OCI-M2 (cell line): ENCODE measurements at regions not wholly inside any gene's neighbourhood (a gene's known extent, or its start where the extent isn't known, plus 50 kb on each side); places are given as distances from the start of the nearest gene placed in this dataset.

Experiments used
- DNase-seq: peaks from one replicate; lab custom pipeline; 2025; ENCODE audit not compliant: unreplicated experiment; lab: John Stamatoyannopoulos, UW

DNA sequence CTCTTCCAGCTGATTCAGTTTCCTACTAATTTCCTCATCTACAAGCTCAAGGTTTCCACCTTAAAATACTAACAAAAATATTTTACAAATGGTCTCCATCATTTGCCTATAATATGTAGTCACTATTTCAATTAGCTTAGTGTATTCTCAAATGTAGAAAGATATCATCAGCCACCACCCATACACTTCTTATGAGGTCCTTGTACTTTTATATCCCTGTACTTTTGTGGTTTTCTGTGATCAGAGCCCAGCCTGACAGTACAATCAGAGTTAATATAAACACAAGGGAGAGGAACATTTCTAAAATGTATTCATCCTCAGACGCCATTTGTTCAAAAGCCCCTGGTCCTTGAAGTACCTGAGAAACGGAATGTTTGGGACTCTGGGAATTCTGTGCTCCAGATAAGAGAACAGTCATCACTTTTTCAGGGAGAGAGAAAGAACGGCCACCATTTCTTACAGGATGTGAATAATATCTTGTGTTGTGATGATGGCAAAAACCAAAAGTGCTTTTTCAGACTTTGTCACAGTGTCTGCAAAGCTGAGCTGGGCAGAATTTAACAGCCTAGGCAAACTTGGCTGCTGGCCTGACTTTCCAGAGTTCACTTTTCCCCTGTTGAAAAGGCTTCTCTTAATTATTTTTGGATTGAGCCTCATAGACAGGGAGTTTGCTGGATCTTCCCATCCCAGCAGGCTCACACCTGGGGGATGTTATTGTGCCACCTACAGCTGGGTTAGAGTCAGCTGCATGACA lies 361.7 kb upstream of the ACVR2A start:
- no peak for DNase-seq

DNA sequence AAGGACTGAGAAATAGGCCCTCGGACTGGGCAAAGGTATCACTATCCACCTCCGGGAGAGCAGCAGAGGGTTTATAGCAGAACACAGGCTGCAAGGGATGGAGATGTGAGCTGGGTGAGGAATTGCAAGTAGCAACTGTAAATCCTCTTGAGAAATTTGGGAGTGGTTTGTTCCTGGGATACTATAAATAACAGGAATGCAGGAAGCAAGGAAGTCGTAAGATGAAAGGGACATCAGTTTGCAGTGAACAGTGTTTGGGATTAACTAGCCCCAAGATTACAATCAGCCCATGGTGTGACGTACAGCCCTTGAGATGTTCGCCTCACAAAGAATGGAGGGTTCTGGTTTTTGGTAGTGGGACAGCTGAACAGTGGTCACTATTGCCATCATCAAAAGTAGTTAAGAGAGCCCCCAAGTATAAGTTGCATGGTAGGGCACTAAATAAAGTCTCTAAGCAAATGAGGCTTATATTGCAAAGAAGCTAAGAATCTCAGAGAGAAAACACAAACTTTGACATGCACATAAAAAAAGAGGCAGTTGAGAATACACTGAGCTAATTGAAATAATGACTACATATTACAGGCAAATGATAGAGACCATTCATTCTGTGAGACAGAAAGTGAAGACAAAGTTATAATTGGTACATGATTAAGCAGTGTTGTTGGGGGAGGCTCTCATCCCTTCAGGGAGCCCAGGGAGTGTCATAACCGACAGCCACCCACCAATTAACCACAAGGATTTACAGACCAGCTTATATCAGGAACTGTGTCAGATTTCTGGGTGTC lies 362.5 kb upstream of the ACVR2A start:
- DNase-seq, result no peak

DNA sequence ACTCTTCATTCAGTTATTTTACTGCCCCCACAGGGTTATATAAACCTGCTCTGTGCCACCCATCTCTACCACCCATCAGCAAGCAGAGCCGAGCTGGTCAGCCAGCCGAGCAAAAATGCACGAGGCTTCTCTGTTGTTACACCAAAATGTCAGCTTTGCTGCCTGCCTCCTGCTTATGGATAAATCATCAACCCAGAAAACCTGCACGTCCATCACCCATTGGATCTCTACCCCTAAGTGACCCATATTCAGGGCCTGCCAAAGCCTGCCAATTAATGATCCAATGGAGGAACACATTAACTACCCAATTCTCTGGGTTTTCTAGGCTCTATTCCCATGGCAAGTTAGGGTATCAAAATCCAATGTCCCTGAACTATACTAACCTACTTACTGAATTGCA lies 365.5 kb upstream of the ACVR2A start:
- no peak for DNase-seq

DNA sequence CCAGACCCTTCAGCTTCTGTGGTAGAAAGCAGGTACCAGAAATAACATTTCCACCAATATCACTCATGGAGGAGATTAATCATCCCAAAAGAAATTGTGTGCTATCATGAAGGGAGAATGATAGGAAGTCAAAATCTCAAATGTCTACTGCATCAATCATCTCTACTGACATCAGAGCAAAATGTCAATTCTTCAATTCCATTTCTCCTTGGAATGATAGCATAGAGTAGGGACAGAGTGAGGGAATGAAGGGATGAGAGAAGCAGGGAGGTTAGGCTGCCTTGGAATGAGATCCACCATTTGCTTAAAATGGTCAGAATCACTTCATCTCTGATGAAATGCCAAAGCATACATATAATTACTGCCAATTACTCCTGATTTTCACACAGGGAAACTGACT lies 371.8 kb upstream of the ACVR2A start:
- no peak for DNase-seq

DNA sequence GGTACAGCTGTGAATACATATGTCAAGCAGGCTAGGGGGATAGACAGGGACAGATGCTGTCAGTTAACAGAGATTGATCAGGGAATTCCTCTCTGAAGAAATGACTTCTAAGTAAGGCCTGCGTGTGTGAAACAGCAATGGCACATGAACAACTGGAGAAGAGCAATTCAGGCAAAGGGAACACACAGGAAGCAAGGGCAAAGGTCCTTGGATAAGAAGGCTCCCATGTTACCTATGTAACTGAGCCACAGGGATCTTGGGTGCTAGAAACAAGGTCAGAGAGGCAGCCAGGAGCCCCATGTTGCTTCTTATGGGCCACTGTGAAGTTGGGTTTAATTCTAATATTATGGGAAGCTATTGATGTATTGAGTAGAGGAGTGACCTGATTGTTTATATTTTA lies 373.7 kb upstream of the ACVR2A start:
- DNase-seq, result no peak

DNA sequence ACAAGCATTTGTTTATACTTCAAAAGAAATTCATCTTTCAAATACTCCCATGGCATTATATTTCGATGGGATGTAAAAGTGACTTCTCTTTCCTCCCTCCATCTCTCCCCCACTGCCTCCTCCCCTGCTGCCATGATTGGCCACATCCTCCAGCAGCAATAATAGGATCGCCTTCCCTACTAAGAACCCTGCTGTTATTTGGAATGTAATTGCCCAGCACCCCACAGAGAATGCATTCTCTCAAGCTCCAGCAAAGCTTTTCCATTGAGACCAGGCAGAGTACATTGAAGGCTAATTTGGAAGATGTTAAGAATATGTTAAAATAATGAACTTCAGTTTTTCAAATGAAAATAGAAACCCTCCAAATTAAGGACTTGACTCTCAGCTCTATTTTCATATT lies 375.4 kb upstream of the ACVR2A start:
- DNase-seq, result no peak

DNA sequence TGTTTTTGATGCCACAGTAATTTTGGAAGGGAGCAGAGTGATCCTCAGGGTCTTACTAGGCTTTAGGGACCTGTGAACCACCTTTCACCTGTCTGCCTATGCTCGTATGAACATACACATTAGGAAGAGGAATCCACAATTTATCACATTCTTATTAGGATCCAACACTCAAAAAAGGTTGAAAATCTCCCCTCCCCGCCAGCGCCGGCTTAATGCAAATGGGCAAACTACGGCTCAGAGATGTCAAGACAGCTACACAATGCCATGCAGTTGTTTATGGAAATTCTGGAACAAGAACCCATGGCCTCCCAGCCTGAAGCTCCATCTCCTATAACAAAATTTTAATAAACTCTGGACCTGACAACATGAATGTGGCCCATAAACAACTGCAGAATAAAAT lies 375.9 kb upstream of the ACVR2A start:
- DNase-seq, result no peak

DNA sequence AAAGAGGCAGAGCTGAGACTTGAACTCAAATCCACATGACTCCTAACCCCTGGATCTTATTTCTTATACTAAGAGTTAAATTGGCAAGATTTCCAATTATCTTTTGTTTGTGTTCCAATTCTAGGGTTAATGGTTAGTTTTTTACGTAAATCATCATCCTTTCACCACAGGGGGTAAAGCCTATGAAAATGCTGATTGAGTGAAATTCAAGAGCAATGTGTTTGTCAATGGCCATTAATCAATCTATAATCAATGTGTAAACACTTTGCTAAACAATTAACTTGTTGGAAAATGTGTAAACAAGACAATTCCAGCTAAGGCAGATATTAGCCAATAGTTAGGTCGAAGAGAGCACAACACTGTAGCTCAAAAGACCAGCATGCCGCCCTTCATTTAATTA lies 376.5 kb upstream of the ACVR2A start:
- no peak for DNase-seq

DNA sequence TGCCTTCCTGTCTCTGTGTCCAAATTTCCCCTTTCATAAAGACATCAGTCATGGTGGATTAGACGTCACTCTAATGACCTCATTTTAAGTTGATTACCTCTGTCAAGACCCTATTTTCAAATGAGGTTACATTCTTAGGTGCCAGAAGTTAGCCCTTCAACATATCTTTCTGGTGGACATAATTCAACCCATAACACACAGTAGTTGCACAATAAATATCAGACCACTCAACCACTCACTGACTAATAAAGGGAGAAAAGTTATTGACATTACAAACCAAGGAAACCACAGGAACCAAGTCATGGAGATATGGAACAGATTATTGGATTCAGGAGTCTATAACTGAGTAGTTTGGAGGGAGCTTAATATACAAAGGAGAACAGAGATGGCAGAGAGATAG lies 377.4 kb upstream of the ACVR2A start:
- no peak for DNase-seq

DNA sequence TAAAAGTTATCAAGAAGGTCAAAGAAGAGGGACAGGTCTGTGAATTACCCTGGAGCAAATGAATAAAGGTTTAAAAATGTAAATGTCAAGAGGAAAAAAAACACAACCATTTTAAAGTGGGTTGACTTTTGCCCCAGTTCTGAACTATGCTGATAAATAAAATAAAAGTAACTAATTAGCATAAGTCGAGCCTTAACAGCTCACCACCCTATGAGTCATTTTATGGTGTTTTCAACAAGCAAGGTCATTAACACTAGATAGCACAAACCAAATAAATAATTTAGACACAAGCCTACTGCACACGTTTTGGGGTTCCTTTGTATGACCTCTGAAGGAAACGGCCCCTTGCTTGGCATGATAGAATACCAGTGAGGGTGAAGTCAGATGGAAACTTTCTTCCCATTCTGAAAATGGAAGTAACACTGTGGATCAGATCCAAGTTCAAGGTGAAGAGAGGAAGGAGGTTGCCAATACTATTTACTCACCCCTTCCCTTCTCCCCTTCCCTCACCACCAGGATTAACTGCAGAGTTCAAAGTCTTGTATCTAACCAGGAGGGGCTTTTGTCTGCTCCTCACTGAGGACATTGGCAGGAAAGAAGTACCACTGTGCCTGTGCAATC lies 380.0 kb upstream of the ACVR2A start:
- no peak for DNase-seq

DNA sequence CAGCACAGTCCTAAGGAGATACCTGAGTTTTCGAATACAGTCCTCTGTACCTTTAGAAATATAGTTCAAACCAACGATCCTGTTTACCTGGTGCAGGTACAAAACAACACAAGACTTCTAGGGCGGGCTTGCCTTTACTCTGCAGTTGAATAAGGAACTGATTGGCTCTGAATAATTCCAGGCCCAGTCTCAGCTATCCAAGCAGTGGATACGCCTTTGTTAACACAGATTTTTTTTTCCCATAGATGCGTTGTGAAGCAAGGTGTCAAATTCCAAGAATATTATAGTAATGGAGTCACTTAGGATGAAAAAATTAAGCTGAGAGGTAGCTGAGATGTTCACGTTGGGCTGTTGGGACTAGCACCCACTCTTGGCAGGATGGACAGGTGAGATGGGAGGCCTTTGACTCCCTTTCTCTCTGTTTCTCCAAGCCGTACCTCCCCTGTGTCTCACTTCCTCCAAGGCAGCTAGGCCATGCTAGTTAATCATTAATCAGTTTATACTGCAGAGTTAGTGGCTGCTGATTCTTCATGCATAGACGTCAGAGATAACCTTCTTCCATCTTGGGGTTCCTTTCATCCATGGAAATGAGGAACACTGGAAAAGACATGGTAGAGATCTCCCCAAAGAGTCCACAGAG lies 380.8 kb upstream of the ACVR2A start:
- no peak for DNase-seq

DNA sequence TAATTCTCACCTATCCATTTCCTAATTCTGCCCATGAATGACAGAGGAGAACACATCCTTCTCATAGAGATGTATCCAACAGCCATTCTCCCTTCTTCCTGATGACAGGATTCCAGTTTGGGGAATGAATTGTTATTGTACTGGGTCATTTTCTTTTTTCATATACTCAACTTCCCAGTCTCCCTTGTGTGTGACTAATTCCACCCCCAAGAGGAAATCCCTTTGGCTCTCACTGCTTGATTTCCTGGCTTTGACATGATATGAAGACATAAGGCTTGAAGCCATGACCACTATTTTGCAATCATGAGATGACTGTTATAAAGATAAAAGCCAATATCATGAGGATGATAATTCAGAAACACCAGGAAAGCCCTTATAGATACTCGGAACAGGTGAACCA lies 384.7 kb upstream of the ACVR2A start:
- DNase-seq, result no peak

DNA sequence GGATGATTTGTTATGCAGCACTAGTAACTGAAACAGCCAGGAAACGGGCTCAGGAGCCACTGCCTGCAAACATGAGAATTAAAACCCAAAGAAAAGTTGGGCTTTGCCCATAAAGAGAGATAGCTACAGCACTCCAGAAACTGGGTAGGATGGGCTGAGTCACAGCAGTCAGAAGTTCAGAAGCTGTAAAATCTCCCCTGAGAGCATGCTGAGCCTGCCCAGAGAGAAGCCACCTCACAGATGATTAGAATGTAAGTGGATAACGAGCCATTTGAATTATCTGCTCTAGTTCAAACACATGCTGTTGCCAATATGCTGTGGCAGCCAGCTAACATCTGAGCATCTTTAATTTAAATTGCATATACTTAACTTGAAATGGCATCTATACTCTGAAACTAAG lies 388.1 kb upstream of the ACVR2A start:
- no peak for DNase-seq

DNA sequence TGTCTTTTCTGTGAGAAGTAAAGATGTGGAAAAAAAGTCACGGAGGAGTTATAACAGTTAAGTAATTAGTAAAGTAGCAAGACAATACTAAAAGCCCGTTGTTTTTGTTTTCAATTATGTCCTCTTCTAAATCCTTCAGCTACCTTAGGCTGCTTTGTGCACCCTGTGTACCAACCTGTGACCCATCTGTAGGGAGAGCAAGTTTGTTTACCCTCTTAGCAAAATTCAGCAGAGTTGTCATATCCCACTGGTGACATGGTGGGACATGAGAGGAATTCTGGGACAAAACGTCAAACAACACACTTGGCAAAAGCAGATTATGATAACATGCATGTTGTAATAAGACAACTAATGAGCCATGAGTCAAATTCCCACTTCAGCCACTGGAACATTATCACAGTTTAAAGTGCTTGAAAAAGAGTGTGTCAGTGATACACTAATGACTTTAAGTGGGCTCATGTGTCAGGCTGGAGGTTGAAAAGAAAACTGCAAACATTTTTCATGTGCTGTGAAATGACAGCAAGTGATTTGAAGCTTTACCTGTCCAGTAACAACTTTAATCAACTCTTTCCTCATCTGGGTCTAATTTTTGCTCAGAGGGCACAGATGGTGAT lies 392.8 kb upstream of the ACVR2A start:
- no peak for DNase-seq

DNA sequence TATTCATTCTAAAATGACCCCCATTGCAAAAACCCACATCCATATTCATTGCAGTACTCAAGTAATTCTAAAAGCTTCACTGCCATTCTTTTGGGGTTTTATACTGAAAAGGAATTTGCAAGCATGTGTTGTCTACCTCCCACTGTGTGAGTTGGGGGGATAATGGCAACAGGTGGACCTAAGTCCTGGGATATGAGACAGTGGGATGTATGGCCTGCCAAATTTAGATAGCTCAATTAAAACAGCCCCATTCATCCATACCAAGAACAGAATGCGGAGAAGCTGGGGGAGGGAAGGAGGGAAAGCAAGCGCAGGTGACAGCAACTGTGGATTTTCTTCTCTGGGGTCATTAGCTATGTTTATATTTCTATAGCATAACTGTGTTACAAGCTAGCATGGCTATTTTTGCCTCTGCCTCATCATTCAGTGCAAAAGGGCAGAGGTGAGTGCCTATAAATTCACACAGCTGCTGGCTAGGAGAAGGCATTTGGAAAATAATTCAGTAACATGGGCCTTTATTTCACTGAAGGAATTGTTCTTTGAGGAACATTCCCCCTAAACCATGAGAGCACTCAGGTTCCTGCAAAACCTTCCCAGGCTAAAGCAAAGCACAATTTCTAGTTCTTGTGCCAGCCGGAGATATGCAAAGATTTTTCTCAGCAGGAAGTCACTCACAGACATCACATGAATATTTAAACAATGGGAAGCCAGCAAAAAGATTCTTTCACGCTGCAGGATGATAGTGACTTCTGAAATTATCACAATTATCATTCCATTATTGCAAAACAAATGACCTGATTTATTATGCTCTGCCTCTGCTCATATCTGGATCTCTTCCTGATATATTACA lies 393.9 kb upstream of the ACVR2A start:
- no peak for DNase-seq

DNA sequence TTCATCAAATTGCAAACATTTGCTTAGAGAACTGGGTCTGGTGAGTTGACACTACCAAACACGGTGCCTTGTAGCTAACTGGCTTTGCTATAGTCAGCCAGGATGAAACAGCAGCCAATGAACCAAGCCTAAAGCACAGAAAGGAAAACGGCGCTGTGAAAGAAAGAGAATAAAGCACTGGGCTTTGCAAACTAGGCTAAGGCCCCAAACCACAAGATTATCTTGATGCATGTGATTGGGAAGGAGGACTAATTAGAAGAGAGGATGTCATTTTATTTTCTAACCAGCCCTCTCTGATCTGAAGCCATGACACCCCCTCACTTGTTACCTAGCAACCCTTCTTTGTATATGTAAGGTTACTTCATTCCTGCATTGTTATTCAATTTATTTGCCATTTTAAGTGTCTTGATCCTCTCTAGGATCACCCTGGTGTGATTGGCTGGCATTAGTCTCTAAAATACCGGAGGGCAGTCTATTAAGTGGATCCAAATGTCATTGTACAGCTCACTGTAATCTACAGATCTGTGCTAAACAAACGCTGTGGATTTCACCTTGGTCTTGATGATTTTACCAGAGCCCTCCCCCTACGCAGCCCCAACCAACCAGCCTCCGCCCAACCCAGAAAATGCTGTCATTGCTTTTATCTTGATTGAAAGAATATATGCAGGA lies 395.4 kb upstream of the ACVR2A start:
- DNase-seq, result no peak

DNA sequence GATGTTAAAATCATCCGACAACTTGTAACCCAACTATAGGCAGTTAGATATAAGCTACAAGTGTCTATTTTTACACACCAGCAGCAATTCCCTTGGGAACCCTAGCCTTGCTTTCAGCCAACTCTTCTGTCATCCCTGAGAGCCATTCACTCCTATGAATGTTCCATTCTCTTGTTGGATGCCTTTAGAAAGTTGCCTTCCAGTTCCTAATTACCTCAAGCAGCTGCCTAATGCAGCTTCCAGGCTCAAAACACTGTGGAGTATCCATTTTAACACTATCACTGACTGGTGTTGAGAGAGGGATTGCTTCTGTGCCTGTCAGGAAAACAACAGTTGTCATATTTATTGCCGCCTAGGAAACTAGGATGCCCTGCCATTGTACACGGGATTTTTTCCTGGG lies 402.0 kb upstream of the ACVR2A start:
- DNase-seq, result no peak

DNA sequence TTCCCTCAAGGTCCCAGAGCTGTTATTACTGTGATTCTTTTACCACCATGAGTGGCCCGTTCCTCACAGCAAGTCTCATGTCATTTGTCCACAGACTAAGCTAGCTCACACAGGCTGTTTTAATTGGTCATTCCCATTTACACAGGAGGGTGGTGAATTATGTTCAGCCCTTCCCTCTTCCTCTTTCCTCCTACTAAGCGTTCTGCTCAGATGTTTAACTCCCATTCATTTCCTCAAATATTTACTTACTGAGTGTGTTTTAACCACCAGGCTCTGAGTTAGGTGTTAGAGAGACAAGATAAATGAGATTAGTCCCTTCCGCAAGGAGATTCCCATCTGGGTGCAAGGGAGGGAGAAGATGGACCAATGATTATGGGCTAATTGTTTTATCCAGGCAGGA lies 403.6 kb upstream of the ACVR2A start:
- no peak for DNase-seq

DNA sequence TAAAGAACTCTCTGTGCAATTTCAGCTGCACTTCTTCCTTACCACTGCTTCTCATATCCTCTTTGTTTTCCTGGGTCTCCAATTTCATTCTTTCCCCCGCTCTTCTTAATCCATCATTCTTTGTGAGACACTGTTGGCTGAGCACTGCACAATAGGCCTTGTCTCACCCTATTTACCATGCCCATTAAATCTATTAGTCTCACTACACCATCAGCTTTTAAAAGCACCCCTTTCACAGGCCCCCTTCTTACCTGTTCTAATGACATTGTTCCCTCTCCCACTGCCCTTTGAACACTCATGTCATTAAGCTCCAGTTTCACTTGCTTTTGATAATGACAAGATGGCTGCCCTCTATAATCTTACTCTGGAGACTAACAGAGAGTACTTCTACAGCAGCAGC lies 404.1 kb upstream of the ACVR2A start:
- DNase-seq, result no peak

DNA sequence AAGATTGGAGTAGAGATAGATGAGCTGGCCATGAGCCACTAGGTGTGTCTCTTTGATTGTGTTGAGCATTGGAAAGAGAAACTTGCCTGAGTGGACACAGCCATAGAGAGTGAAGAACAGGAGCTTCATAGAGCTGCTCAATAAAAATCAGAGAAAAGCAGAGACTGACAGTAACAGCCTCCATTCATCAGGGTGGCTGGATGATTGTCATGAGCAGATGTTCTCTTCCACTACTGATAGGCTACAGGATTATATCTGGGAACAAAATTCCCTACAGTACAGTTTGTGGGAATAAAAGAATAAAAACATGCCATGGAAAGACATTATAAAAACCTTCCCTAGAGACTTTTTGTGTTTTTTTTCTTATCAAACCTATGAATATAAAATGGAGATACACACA lies 404.8 kb upstream of the ACVR2A start:
- no peak for DNase-seq
